Ovary (tissue), 3 donors: ENCODE measurements at regions not wholly inside any gene's neighbourhood (a gene's known extent, or its start where the extent isn't known, plus 50 kb on each side); places are given as distances from the start of the nearest gene placed in this dataset.

ENCODE experiments used
- EP300 ChIP-seq: sonication (generic); formaldehyde crosslinking; IDR thresholded peaks from one replicate; pipeline ENCODE4 v1.6.1; 2017; ENCODE audit warnings: antibody characterized with exemption
- POLR2A ChIP-seq: fragments of 450-650 bp; IDR thresholded peaks from one replicate; pipeline ENCODE4 v1.6.1; 2017; ENCODE audit warnings: antibody characterized with exemption, mild to moderate bottlenecking, moderate library complexity
- TF ChIP-seq, protein P1 (sequence below), 3 donors: fragments of 450-650 bp in 2 of 3; fragments of 200-600 bp in 1 of 3; IDR thresholded peaks; one replicate each; pipeline versions ENCODE4 v1.5.1 to v1.8.0; 2016 to 2022; ENCODE audit warnings: antibody characterized with exemption in 3 of 3, mild to moderate bottlenecking in 1 of 3
- donor health status: DM: no; HTN: no; CAD: no.

DNA sequence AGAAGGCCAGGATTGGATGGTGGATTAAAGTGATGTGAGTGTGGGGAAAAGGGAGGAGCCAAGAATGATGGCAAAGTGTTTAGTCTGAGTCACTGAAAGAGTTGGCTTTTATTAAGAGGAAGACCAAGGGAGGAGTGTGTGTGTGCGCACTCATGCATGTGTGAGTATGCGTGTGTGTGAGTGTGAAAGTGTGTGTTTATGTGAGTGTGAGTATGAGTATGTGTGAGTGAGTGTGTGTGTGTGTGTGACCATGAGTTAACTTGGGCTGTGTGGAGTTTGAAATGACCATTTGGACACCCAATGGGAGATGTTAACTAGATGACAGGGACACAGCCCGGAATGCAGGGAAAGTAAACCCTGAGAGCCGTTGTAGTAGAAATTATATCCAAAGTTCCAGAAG is 57.6 kb upstream of the EYA2 start:
- no peak for TF ChIP-seq POLR2A
- TF ChIP-seq, protein P1, sequence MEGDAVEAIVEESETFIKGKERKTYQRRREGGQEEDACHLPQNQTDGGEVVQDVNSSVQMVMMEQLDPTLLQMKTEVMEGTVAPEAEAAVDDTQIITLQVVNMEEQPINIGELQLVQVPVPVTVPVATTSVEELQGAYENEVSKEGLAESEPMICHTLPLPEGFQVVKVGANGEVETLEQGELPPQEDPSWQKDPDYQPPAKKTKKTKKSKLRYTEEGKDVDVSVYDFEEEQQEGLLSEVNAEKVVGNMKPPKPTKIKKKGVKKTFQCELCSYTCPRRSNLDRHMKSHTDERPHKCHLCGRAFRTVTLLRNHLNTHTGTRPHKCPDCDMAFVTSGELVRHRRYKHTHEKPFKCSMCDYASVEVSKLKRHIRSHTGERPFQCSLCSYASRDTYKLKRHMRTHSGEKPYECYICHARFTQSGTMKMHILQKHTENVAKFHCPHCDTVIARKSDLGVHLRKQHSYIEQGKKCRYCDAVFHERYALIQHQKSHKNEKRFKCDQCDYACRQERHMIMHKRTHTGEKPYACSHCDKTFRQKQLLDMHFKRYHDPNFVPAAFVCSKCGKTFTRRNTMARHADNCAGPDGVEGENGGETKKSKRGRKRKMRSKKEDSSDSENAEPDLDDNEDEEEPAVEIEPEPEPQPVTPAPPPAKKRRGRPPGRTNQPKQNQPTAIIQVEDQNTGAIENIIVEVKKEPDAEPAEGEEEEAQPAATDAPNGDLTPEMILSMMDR (IDR thresholded peaks at IDR 0.05): no peak
- no peak for TF ChIP-seq EP300
